Keratinocyte (primary cell): ENCODE measurements at regions not wholly inside any gene's neighbourhood (a gene's known extent, or its start where the extent isn't known, plus 50 kb on each side); places are given as distances from the start of the nearest gene placed in this dataset.

Experiments used
- DNase-seq: peaks from one replicate; pipeline ENCODE4 v3.0.0-alpha.2; 2011; ENCODE audit warnings: low read depth, missing footprints, low spot score
- FAIRE-seq: peaks from 2 replicates; lab custom pipeline; 2011; peaks lifted over from hg19 to GRCh38; lab: Jason Lieb, UNC
- H2AFZ ChIP-seq: 2 replicates; pipeline ENCODE4 v1.6.0; 2012; ENCODE audit warnings: low read length, control low read depth, inconsistent platforms; ENCODE audit not compliant: control insufficient read depth
- H3K27ac ChIP-seq: 2 replicates; pipeline ENCODE4 v1.5.1; 2011; ENCODE audit warnings: low read length; ENCODE audit not compliant: control insufficient read depth, insufficient read depth
- H3K27me3 ChIP-seq: 3 replicates; pipeline ENCODE4 v1.6.0; 2011; ENCODE audit warnings: low read length; ENCODE audit not compliant: control insufficient read depth, insufficient read depth; ENCODE audit errors: extremely low read depth
- H3K36me3 ChIP-seq, 2 experiments: 2 replicates in 1 of 2; 3 replicates in 1 of 2; pipeline ENCODE4 v1.5.1; 2011; ENCODE audit warnings: low read length in 2 of 2, mild to moderate bottlenecking in 1 of 2; ENCODE audit not compliant: control insufficient read depth in 2 of 2, insufficient read depth in 2 of 2; ENCODE audit errors: extremely low read depth in 1 of 2
- H3K4me1 ChIP-seq: 3 replicates; pipeline ENCODE4 v1.5.1; 2011; ENCODE audit warnings: low read length; ENCODE audit not compliant: control insufficient read depth, insufficient read depth; ENCODE audit errors: extremely low read depth
- H3K4me2 ChIP-seq: 3 replicates; pipeline ENCODE4 v1.6.0; 2011; ENCODE audit warnings: low read depth, low read length; ENCODE audit not compliant: control insufficient read depth, insufficient read depth; ENCODE audit errors: extremely low read depth
- H3K4me3 ChIP-seq, 3 experiments: fragments of 200-600 bp in 1 of 3; sonication (generic) in 1 of 3; 2 replicates in 2 of 3; 3 replicates in 1 of 3; pipeline ENCODE4 v1.5.1; 2011 to 2016; ENCODE audit warnings: low read length in 3 of 3, mild to moderate bottlenecking in 3 of 3, control low read depth in 2 of 3, inconsistent platforms in 1 of 3, low read depth in 1 of 3, mixed read lengths in 1 of 3, mixed run types in 1 of 3, moderate library complexity in 1 of 3; ENCODE audit not compliant: control insufficient read depth in 2 of 3, insufficient read depth in 2 of 3; ENCODE audit errors: extremely low read depth in 1 of 3
- H3K79me2 ChIP-seq: 2 replicates; pipeline ENCODE4 v1.6.0; 2012; ENCODE audit warnings: low read length; ENCODE audit not compliant: control insufficient read depth, insufficient read depth
- H3K9ac ChIP-seq: 3 replicates; pipeline ENCODE4 v1.6.0; 2011; ENCODE audit warnings: low read length; ENCODE audit not compliant: control insufficient read depth, insufficient read depth; ENCODE audit errors: extremely low read depth
- H3K9me1 ChIP-seq: 3 replicates; pipeline ENCODE4 v1.6.0; 2011; ENCODE audit warnings: low read length; ENCODE audit not compliant: control insufficient read depth, insufficient read depth; ENCODE audit errors: extremely low read depth
- H3K9me3 ChIP-seq: 2 replicates; pipeline ENCODE4 v1.5.1; 2012; ENCODE audit warnings: low read depth, low read length; ENCODE audit not compliant: control insufficient read depth
- H4K20me1 ChIP-seq: 3 replicates; pipeline ENCODE4 v1.6.0; 2011; ENCODE audit warnings: low read length; ENCODE audit not compliant: control insufficient read depth, insufficient read depth; ENCODE audit errors: extremely low read depth
- EZH2 ChIP-seq: IDR thresholded peaks from one replicate; pipeline ENCODE4 v1.6.1; 2012; ENCODE audit warnings: inconsistent platforms, mild to moderate bottlenecking, low read length, moderate library complexity
- dilution Hi-C: fragments of 300-500 bp; cut with MboI; formaldehyde crosslinking; loops from one replicate; pipeline ENCODE4 v1.7.0; 2020; ENCODE audit warnings: low sequenced_read_pairs; ENCODE audit not compliant: extremely low pct_ligation_motif_present
- TF ChIP-seq, protein P1 (sequence below), 3 experiments: IDR thresholded peaks in 1 of 3; conservative IDR thresholded peaks in 1 of 3; optimal IDR thresholded peaks in 1 of 3; 2 replicates in 2 of 3; 3 replicates in 1 of 3; pipeline versions ENCODE3 to v1.5.1; 2011; ENCODE audit warnings: low read length in 3 of 3, mild to moderate bottlenecking in 3 of 3, moderate library complexity in 2 of 3, control low read depth in 1 of 3, inconsistent platforms in 1 of 3; ENCODE audit not compliant: insufficient read depth in 2 of 3; ENCODE audit errors: extremely low read depth in 1 of 3

GRCh38 chr20:11216451-11217314 is 542.9 kb upstream of the JAG1 start:
- Histone ChIP-seq H4K20me1 (no peaks in the 10 kb centered on the region), H3K4me2 (no peak overlapping the region), H3K9me1 (no peaks in the 10 kb centered on the region), H3K9ac (no peak overlapping the region), H3K9me3 (no peaks in the 10 kb centered on the region), H3K4me1 (peaks cover 4% of the 10 kb centered on the region), H3K79me2 (no peaks in the 10 kb centered on the region), H3K4me3 (no peak overlapping the region), H2AFZ (no peak overlapping the region), H3K27ac (no peak overlapping the region), H3K27me3 (no peaks in the 10 kb centered on the region), H3K36me3 (no peaks in the 10 kb centered on the region)
- FAIRE-seq (peak; percentile 13), DNase-seq (no peak)
- dilution Hi-C loops, result no loop called here
- TF ChIP-seq EZH2, result no peak
- TF ChIP-seq, protein P1, sequence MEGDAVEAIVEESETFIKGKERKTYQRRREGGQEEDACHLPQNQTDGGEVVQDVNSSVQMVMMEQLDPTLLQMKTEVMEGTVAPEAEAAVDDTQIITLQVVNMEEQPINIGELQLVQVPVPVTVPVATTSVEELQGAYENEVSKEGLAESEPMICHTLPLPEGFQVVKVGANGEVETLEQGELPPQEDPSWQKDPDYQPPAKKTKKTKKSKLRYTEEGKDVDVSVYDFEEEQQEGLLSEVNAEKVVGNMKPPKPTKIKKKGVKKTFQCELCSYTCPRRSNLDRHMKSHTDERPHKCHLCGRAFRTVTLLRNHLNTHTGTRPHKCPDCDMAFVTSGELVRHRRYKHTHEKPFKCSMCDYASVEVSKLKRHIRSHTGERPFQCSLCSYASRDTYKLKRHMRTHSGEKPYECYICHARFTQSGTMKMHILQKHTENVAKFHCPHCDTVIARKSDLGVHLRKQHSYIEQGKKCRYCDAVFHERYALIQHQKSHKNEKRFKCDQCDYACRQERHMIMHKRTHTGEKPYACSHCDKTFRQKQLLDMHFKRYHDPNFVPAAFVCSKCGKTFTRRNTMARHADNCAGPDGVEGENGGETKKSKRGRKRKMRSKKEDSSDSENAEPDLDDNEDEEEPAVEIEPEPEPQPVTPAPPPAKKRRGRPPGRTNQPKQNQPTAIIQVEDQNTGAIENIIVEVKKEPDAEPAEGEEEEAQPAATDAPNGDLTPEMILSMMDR (optimal IDR thresholded peaks at IDR 0.05 in 1 of 3, IDR thresholded peaks at IDR 0.05 in 1 of 3, conservative IDR thresholded peaks at IDR 0.05 in 1 of 3; ENCODE audit: extremely low read depth in 1 of 3, insufficient read depth in 2 of 3, low read length in 3 of 3), result no peak

DNA sequence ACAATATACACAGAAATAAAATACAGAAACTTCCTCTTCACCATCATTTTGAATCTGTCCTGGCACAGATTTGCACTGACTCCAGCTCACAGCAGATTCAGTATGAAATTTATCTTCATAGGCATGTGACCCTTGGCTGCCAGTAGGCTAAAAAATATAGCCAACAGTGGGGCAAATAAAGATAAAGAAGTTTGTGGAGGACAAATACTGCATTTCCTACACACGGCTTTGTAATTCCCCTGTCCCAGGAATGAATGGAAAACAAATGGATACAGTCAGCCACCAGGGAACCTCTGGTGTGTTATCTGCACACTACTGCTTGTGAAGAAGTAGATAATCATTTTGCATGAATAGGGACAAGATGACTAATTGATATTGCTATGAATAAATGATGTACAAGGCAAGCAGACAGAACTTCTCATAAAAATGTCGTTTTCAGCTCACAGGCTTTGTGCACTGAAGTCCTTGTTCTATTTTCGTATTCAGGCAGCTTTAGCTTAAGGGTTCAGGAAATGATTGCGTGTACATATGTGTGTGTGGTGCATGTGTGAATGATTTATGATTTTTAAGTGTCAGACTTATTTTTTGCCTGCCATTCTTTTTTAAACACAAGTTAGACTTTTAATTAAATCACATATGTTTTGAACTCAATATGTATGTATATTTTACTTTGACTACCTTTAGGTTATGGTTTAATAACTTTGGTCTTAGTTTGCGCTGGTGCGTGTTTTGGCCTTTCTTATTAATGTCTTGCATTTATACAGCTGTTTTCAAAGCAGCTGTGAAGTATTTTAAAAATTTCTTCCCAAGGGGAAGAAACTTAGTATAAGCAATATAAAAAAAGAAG is 543.8 kb upstream of the JAG1 start:
- dilution Hi-C loops, result no loop called here
- no peaks in the 10 kb centered on the region for H4K20me1 ChIP-seq
- DNase-seq (no peak), FAIRE-seq (peak; percentile 26)
- H3K27ac ChIP-seq, result no peak overlapping the region
- no peak overlapping the region for H3K4me2 ChIP-seq
- no peaks in the 10 kb centered on the region for H3K79me2 ChIP-seq
- H3K9me1 ChIP-seq, result no peaks in the 10 kb centered on the region
- no peak overlapping the region for H3K9ac ChIP-seq
- H2AFZ ChIP-seq, result no peak overlapping the region
- no peaks in the 10 kb centered on the region for H3K36me3 ChIP-seq
- H3K4me3 ChIP-seq, result no peak overlapping the region
- H3K27me3 ChIP-seq, result no peaks in the 10 kb centered on the region
- TF ChIP-seq, protein P1 (optimal IDR thresholded peaks at IDR 0.05 in 1 of 3, IDR thresholded peaks at IDR 0.05 in 1 of 3, conservative IDR thresholded peaks at IDR 0.05 in 1 of 3; ENCODE audit: extremely low read depth in 1 of 3, insufficient read depth in 2 of 3, low read length in 3 of 3), result no peak
- TF ChIP-seq EZH2, result no peak
- no peaks in the 10 kb centered on the region for H3K9me3 ChIP-seq
- peaks cover 4% of the 10 kb centered on the region for H3K4me1 ChIP-seq
